Caco-2 (cell line): ENCODE measurements at regions not wholly inside any gene's neighbourhood (a gene's known extent, or its start where the extent isn't known, plus 50 kb on each side); places are given as distances from the start of the nearest gene placed in this dataset.

Experiments used
- BruUV-seq: library from RNA; stranded (reverse); fragments of 400-500 nt; replicated peaks from 2 replicates; lab custom pipeline; 2021; lab: Mats Ljungman, UMichigan
- CTCF ChIA-PET: fragments of 300-600 bp; sonication (Branson Sonifier 250); formaldehyde crosslinking; loops from one replicate; lab custom pipeline; 2022; ENCODE audit warnings: antibody characterized with exemption; lab: Charles Lee
- POLR2A ChIA-PET: fragments of 300-600 bp; sonication (Branson Sonifier 250); formaldehyde crosslinking; loops from one replicate; lab custom pipeline; 2022; ENCODE audit warnings: antibody characterized with exemption; lab: Charles Lee
- DNase-seq, 2 experiments: peaks; one replicate each; pipeline versions ENCODE4 v3.0.0 to v3.0.0-alpha.2; 2020 to 2022
- H3K27me3 ChIP-seq: replicated peaks from 2 replicates; pipeline ENCODE4 v1.6.0; 2011; ENCODE audit warnings: low read length; ENCODE audit not compliant: control insufficient read depth, insufficient read depth
- H3K36me3 ChIP-seq: 2 replicates; pipeline ENCODE4 v1.5.1; 2011; ENCODE audit warnings: low read length; ENCODE audit not compliant: control insufficient read depth, insufficient read depth
- H3K4me1 ChIP-seq: fragments of 250-450 bp; sonication (Bioruptor Pico); 2 replicates; pipeline ENCODE4 v1.5.1; 2020; ENCODE audit warnings: mild to moderate bottlenecking
- H3K4me3 ChIP-seq: 2 replicates; pipeline ENCODE4 v1.5.1; 2011; ENCODE audit warnings: low read depth, mild to moderate bottlenecking, control low read depth, low read length
- H3K9me3 ChIP-seq: fragments of 250-450 bp; sonication (Bioruptor Pico); 2 replicates; pipeline ENCODE4 v1.5.1; 2020; ENCODE audit warnings: mild to moderate bottlenecking, moderate library complexity
- H3K27ac Mint-ChIP-seq: one replicate; pipeline ENCODE4 v1.8.0; 2022; ENCODE audit warnings: mixed read lengths; ENCODE audit not compliant: unreplicated experiment
- H3K27me3 Mint-ChIP-seq: one replicate; pipeline ENCODE4 v1.8.0; 2022; ENCODE audit warnings: mixed read lengths; ENCODE audit not compliant: insufficient read depth, unreplicated experiment
- H3K36me3 Mint-ChIP-seq: one replicate; pipeline ENCODE4 v1.8.0; 2022; ENCODE audit warnings: mild to moderate bottlenecking, mixed read lengths; ENCODE audit not compliant: insufficient read depth, unreplicated experiment
- H3K4me1 Mint-ChIP-seq: one replicate; pipeline ENCODE4 v1.8.0; 2022; ENCODE audit warnings: low read depth, mixed read lengths; ENCODE audit not compliant: unreplicated experiment
- H3K4me3 Mint-ChIP-seq: one replicate; pipeline ENCODE4 v1.8.0; 2022; ENCODE audit warnings: mild to moderate bottlenecking, moderate library complexity, mixed read lengths; ENCODE audit not compliant: unreplicated experiment
- H3K9me3 Mint-ChIP-seq: one replicate; pipeline ENCODE4 v1.8.0; 2022; ENCODE audit warnings: mixed read lengths; ENCODE audit not compliant: unreplicated experiment
- intact Hi-C: fragments of 100-400 bp; cut with micrococcal nuclease; formaldehyde crosslinking; loops from one replicate; pipeline ENCODE4 v1.10.0; 2022; ENCODE audit not compliant: unreplicated experiment
- TF ChIP-seq, protein P1 (sequence below), 2 experiments: fragments of 200-600 bp in 1 of 2; IDR thresholded peaks; 1 replicate in 1 of 2; 2 replicates in 1 of 2; pipeline versions ENCODE4 v1.5.1 to v1.8.0; 2011 to 2022; ENCODE audit warnings: antibody characterized with exemption in 1 of 2, control low read depth in 1 of 2, inconsistent platforms in 1 of 2, low read depth in 1 of 2, low read length in 1 of 2, mild to moderate bottlenecking in 1 of 2, moderate library complexity in 1 of 2; ENCODE audit not compliant: insufficient read depth in 1 of 2, severe bottlenecking in 1 of 2, unreplicated experiment in 1 of 2

GRCh38 chr20:59422872-59423544 is 122.6 kb downstream of the EDN3 start:
- ChIA-PET CTCF (interaction anchor here (1.0 kb wide), 1 partner anchor 16 kb away, joined by 3 read pairs; no protein-coding TSS in a partner anchor), POLR2A (no interaction called here)
- Histone ChIP-seq H3K36me3 (no peaks in the 10 kb centered on the region), H3K9me3 (no peaks in the 10 kb centered on the region), H3K4me3 (no peak overlapping the region), H3K4me1 (no peaks in the 10 kb centered on the region), H3K27me3 (peaks cover under 1% of the 10 kb centered on the region)
- no TSS peak for BruUV-seq
- H3K9me3 Mint-ChIP-seq, result peaks cover 6% of the 10 kb centered on the region
- TF ChIP-seq, protein P1, sequence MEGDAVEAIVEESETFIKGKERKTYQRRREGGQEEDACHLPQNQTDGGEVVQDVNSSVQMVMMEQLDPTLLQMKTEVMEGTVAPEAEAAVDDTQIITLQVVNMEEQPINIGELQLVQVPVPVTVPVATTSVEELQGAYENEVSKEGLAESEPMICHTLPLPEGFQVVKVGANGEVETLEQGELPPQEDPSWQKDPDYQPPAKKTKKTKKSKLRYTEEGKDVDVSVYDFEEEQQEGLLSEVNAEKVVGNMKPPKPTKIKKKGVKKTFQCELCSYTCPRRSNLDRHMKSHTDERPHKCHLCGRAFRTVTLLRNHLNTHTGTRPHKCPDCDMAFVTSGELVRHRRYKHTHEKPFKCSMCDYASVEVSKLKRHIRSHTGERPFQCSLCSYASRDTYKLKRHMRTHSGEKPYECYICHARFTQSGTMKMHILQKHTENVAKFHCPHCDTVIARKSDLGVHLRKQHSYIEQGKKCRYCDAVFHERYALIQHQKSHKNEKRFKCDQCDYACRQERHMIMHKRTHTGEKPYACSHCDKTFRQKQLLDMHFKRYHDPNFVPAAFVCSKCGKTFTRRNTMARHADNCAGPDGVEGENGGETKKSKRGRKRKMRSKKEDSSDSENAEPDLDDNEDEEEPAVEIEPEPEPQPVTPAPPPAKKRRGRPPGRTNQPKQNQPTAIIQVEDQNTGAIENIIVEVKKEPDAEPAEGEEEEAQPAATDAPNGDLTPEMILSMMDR (IDR thresholded peaks at IDR 0.05; ENCODE audit: insufficient read depth in 1 of 2, low read depth in 1 of 2, low read length in 1 of 2, severe bottlenecking in 1 of 2, unreplicated experiment in 1 of 2), result no peak
- peaks cover 14% of the 10 kb centered on the region for H3K27me3 Mint-ChIP-seq
- no peak overlapping the region for H3K27ac Mint-ChIP-seq
- DNase-seq, result no peak
- no peak overlapping the region for H3K4me3 Mint-ChIP-seq
- intact Hi-C loops, result no loop called here
- no peaks in the 10 kb centered on the region for H3K36me3 Mint-ChIP-seq
- no peaks in the 10 kb centered on the region for H3K4me1 Mint-ChIP-seq

DNA sequence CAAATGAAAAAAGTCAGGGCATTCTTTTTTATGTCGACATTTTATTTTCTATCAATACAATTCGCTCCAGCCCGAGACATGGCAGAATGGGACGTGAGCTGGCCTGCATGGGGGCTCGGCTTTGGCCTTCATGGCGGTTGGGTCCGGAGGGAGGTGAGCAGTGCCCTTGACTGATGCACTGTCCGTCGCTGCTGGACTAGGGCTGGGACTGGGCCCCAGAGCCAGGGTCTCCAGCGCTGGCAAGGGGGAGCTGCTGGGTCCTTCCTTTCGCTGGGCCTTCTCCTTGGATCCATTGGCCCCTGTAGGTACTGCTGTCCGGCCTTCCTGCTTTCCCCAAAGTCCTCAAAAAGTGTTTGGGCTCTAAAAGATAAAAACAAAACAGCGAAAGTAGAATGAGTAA is 124.6 kb downstream of the EDN3 start:
- H3K27me3 Mint-ChIP-seq, result peaks cover 11% of the 10 kb centered on the region
- no peak overlapping the region for H3K4me3 Mint-ChIP-seq
- Histone ChIP-seq H3K4me1 (no peaks in the 10 kb centered on the region), H3K36me3 (no peaks in the 10 kb centered on the region), H3K4me3 (no peak overlapping the region), H3K27me3 (no peaks in the 10 kb centered on the region; the same call in none of the 2 replicates), H3K9me3 (no peaks in the 10 kb centered on the region)
- BruUV-seq, result no TSS peak
- ChIA-PET CTCF (interaction anchor here (0.6 kb wide), 1 partner anchor 9 kb away, joined by 4 read pairs; no protein-coding TSS in a partner anchor), POLR2A (no interaction called here)
- TF ChIP-seq, protein P1 (IDR thresholded peaks at IDR 0.05; ENCODE audit: insufficient read depth in 1 of 2, low read depth in 1 of 2, low read length in 1 of 2, severe bottlenecking in 1 of 2, unreplicated experiment in 1 of 2), result no peak
- H3K36me3 Mint-ChIP-seq, result no peaks in the 10 kb centered on the region
- no peak for DNase-seq
- peaks cover 13% of the 10 kb centered on the region for H3K9me3 Mint-ChIP-seq
- intact Hi-C loops, result no loop called here
- no peak overlapping the region for H3K27ac Mint-ChIP-seq
- H3K4me1 Mint-ChIP-seq, result no peaks in the 10 kb centered on the region

GRCh38 chr20:59425572-59425971 is 125.2 kb downstream of the EDN3 start:
- no peaks in the 10 kb centered on the region; the same call in none of the 2 replicates for H3K27me3 ChIP-seq
- ChIA-PET POLR2A (no interaction called here), CTCF (interaction anchor here (0.6 kb wide), 1 partner anchor 9 kb away, joined by 4 read pairs; no protein-coding TSS in a partner anchor)
- H3K4me3 ChIP-seq, result no peak overlapping the region
- H3K36me3 ChIP-seq, result no peaks in the 10 kb centered on the region
- Mint-ChIP-seq H3K4me3 (no peak overlapping the region), H3K36me3 (no peaks in the 10 kb centered on the region), H3K4me1 (no peaks in the 10 kb centered on the region), H3K27me3 (peaks cover 9% of the 10 kb centered on the region), H3K9me3 (peaks cover 13% of the 10 kb centered on the region), H3K27ac (no peak overlapping the region)
- H3K4me1 ChIP-seq, result no peaks in the 10 kb centered on the region
- no TSS peak for BruUV-seq
- DNase-seq, result no peak
- TF ChIP-seq, protein P1 (IDR thresholded peaks at IDR 0.05; ENCODE audit: insufficient read depth in 1 of 2, low read depth in 1 of 2, low read length in 1 of 2, severe bottlenecking in 1 of 2, unreplicated experiment in 1 of 2), result no peak
- intact Hi-C loops, result no loop called here
- no peaks in the 10 kb centered on the region for H3K9me3 ChIP-seq
